H9 (cell line): ENCODE measurements at regions not wholly inside any gene's neighbourhood (a gene's known extent, or its start where the extent isn't known, plus 50 kb on each side); places are given as distances from the start of the nearest gene placed in this dataset.

Experiments
- DNase-seq: peaks from one replicate; pipeline ENCODE4 v3.0.0-alpha.2; 2017
- H2AFZ ChIP-seq: one replicate; pipeline ENCODE4 v1.6.1; 2013; ENCODE audit warnings: mild to moderate bottlenecking, low read length, control low read depth, moderate library complexity
- H2AK5ac ChIP-seq: 2 replicates; pipeline ENCODE4 v1.6.1; 2013; ENCODE audit warnings: low read length, control low read depth, mixed read lengths; ENCODE audit not compliant: insufficient read length
- H2BK120ac ChIP-seq: one replicate; pipeline ENCODE4 v1.6.1; 2013; ENCODE audit warnings: low read depth, mild to moderate bottlenecking, low read length, control low read depth, inconsistent platforms; ENCODE audit not compliant: poor library complexity, severe bottlenecking
- H2BK12ac ChIP-seq: 2 replicates; pipeline ENCODE4 v1.6.1; 2013; ENCODE audit warnings: low read length, control low read depth, mixed read lengths, low read depth; ENCODE audit not compliant: insufficient read length
- H2BK15ac ChIP-seq: 2 replicates; pipeline ENCODE4 v1.6.1; 2013; ENCODE audit warnings: low read depth, low read length, control low read depth
- H2BK20ac ChIP-seq: one replicate; pipeline ENCODE4 v1.6.1; 2013; ENCODE audit warnings: low read depth, mild to moderate bottlenecking, low read length, control low read depth, inconsistent platforms; ENCODE audit not compliant: poor library complexity, severe bottlenecking
- H2BK5ac ChIP-seq: 2 replicates; pipeline ENCODE4 v1.6.1; 2013; ENCODE audit warnings: low read length, control low read depth, mixed read lengths; ENCODE audit not compliant: insufficient read length
- H3K14ac ChIP-seq: 2 replicates; pipeline ENCODE4 v1.6.1; 2013; ENCODE audit warnings: low read length, control low read depth; ENCODE audit not compliant: insufficient read depth
- H3K18ac ChIP-seq: 2 replicates; pipeline ENCODE4 v1.6.1; 2013; ENCODE audit warnings: low read depth, mild to moderate bottlenecking, mixed read lengths, low read length, control low read depth; ENCODE audit not compliant: insufficient read length
- H3K23ac ChIP-seq: 2 replicates; pipeline ENCODE4 v1.6.1; 2013; ENCODE audit warnings: low read length, control low read depth, mixed read lengths, low read depth; ENCODE audit not compliant: insufficient read length
- H3K23me2 ChIP-seq: 2 replicates; pipeline ENCODE4 v1.6.1; 2013; ENCODE audit warnings: low read depth, mild to moderate bottlenecking, mixed read lengths, low read length, control low read depth; ENCODE audit not compliant: insufficient read length, poor library complexity, severe bottlenecking
- H3K27ac ChIP-seq: 2 replicates; pipeline ENCODE4 v1.5.1; 2013; ENCODE audit warnings: low read length, control low read depth, mixed read lengths, low read depth; ENCODE audit not compliant: insufficient read length
- H3K27me3 ChIP-seq: 2 replicates; pipeline ENCODE4 v1.6.1; 2013; ENCODE audit warnings: low read length, control low read depth, inconsistent platforms; ENCODE audit not compliant: insufficient read depth
- H3K4ac ChIP-seq: 2 replicates; pipeline ENCODE4 v1.6.1; 2013; ENCODE audit warnings: low read depth, mild to moderate bottlenecking, control low read depth, inconsistent platforms, low read length, moderate library complexity
- H3K4me1 ChIP-seq: 2 replicates; pipeline ENCODE4 v1.6.1; 2013; ENCODE audit warnings: low read length, control low read depth, inconsistent platforms; ENCODE audit not compliant: insufficient read depth
- H3K4me2 ChIP-seq: 2 replicates; pipeline ENCODE4 v1.6.1; 2013; ENCODE audit warnings: low read length, control low read depth, mixed read lengths; ENCODE audit not compliant: insufficient read length, insufficient read depth
- H3K56ac ChIP-seq: 2 replicates; pipeline ENCODE4 v1.6.1; 2013; ENCODE audit warnings: low read depth, mild to moderate bottlenecking, mixed read lengths, low read length, control low read depth; ENCODE audit not compliant: insufficient read length
- H3K79me1 ChIP-seq: 2 replicates; pipeline ENCODE4 v1.6.1; 2013; ENCODE audit warnings: low read depth, mild to moderate bottlenecking, moderate library complexity, low read length, control low read depth, inconsistent platforms; ENCODE audit not compliant: insufficient read depth, poor library complexity, severe bottlenecking
- H3K79me2 ChIP-seq: 2 replicates; pipeline ENCODE4 v1.6.1; 2013; ENCODE audit warnings: low read length, control low read depth, inconsistent platforms; ENCODE audit not compliant: insufficient read depth
- H3K9ac ChIP-seq: 2 replicates; pipeline ENCODE4 v1.6.1; 2013; ENCODE audit warnings: low read length, control low read depth, mixed read lengths; ENCODE audit not compliant: insufficient read length; ENCODE audit errors: extremely low read depth
- H3K9me3 ChIP-seq: one replicate; pipeline ENCODE4 v1.6.1; 2013; ENCODE audit warnings: low read depth, low read length, inconsistent platforms; ENCODE audit not compliant: control insufficient read depth
- H3T11ph ChIP-seq: one replicate; pipeline ENCODE4 v1.6.1; 2013; ENCODE audit warnings: mild to moderate bottlenecking, low read length, control low read depth, inconsistent platforms
- H4K20me1 ChIP-seq: one replicate; pipeline ENCODE4 v1.6.1; 2013; ENCODE audit not compliant: control insufficient read depth, insufficient read length, insufficient read depth
- H4K5ac ChIP-seq: 2 replicates; pipeline ENCODE4 v1.6.1; 2013; ENCODE audit warnings: low read depth, mild to moderate bottlenecking, mixed read lengths, low read length, control low read depth; ENCODE audit not compliant: insufficient read length
- H4K8ac ChIP-seq: replicated peaks from 2 replicates; pipeline ENCODE4 v1.6.1; 2013; ENCODE audit warnings: low read length, control low read depth, mixed read lengths, low read depth; ENCODE audit not compliant: insufficient read length
- H4K91ac ChIP-seq: 2 replicates; pipeline ENCODE4 v1.6.1; 2013; ENCODE audit warnings: low read depth, mild to moderate bottlenecking, moderate library complexity, mixed read lengths, low read length, control low read depth; ENCODE audit not compliant: insufficient read length
- H3K27ac Mint-ChIP-seq, 3 experiments: 2 replicates in 2 of 3; 3 replicates in 1 of 3; pipeline ENCODE4 v1.8.0; 2020 to 2021; ENCODE audit warnings: mixed read lengths in 3 of 3, mild to moderate bottlenecking in 1 of 3, moderate library complexity in 1 of 3
- H3K27me3 Mint-ChIP-seq: 2 replicates; pipeline ENCODE4 v1.8.0; 2021; ENCODE audit warnings: low read depth, mild to moderate bottlenecking, moderate library complexity, mixed read lengths
- H3K36me3 Mint-ChIP-seq, 3 experiments: 2 replicates in 2 of 3; 3 replicates in 1 of 3; pipeline ENCODE4 v1.8.0; 2020 to 2021; ENCODE audit warnings: low read depth in 3 of 3, mixed read lengths in 3 of 3; ENCODE audit not compliant: insufficient read depth in 1 of 3
- H3K4me1 Mint-ChIP-seq, 2 experiments: 2 replicates each; pipeline ENCODE4 v1.8.0; 2020; ENCODE audit warnings: mixed read lengths in 2 of 2
- H3K4me3 Mint-ChIP-seq, 2 experiments: 2 replicates in 1 of 2; 3 replicates in 1 of 2; pipeline ENCODE4 v1.8.0; 2020 to 2021; ENCODE audit warnings: mild to moderate bottlenecking in 2 of 2, mixed read lengths in 2 of 2, moderate library complexity in 1 of 2
- H3K9me3 Mint-ChIP-seq, 2 experiments: 2 replicates in 1 of 2; 3 replicates in 1 of 2; pipeline ENCODE4 v1.8.0; 2020; ENCODE audit warnings: mild to moderate bottlenecking in 2 of 2, mixed read lengths in 2 of 2, moderate library complexity in 1 of 2
- WGBS: extraction: QIAGEN DNeasy Blood & Tissue Kit; methylation state at CpG from one replicate; pipeline ENCODE4 v1.1.7; 2013; ENCODE audit warnings: missing lambda C conversion rate, low lambda C conversion rate, mixed read lengths; ENCODE audit not compliant: insufficient read length; ENCODE audit errors: extremely low coverage; 5-methylcytosine and 5-hydroxymethylcytosine counted together
- TF ChIP-seq, protein P1 (sequence below): fragments of 200-600 bp; sonication (generic); conservative IDR thresholded peaks from 3 replicates; pipeline ENCODE4 v1.8.0; 2021; ENCODE audit warnings: antibody characterized with exemption, mild to moderate bottlenecking

DNA sequence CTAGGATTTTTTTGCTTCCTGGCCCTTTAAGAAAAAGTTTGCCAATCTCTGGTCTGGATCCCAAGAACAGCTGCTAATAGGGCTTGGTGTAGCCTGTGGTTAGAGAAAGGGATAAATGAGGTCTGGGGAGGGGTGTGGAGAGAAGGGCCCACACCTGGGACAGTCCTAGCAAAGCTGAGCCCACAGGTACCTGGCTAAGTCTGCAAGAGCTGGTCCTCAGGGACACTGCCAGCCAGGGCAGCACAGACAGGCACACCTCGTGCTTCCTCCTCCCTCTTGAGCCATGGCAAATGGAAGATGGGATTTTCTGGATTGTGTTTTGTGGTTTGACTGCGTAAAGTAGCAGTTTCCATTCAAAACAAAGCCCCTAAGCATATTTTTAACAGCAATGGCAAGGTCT lies 217.5 kb downstream of the SOX9 start:
- H3K56ac ChIP-seq, result no peak overlapping the region
- Mint-ChIP-seq H3K4me1 (peaks cover 14 to 27% of the 10 kb centered on the region in 2 experiments), H3K36me3 (no peaks in the 10 kb centered on the region), H3K9me3 (no peaks in the 10 kb centered on the region), H3K27ac (no peak overlapping the region), H3K4me3 (no peak overlapping the region), H3K27me3 (peaks cover 15% of the 10 kb centered on the region)
- no peak overlapping the region for H3K4me2 ChIP-seq
- no peak overlapping the region for H2AK5ac ChIP-seq
- no peak overlapping the region for H4K5ac ChIP-seq
- H4K20me1 ChIP-seq, result no peaks in the 10 kb centered on the region
- no peak overlapping the region for H3K23ac ChIP-seq
- no peak for DNase-seq
- no peak overlapping the region for H2BK15ac ChIP-seq
- no peak overlapping the region for H3K18ac ChIP-seq
- H4K91ac ChIP-seq, result no peak overlapping the region
- H3K14ac ChIP-seq, result no peak overlapping the region
- H2BK5ac ChIP-seq, result no peak overlapping the region
- no CpG with 5 or more reads among the region's 2 CpGs for WGBS
- no peaks in the 10 kb centered on the region for H3K79me1 ChIP-seq
- no peak overlapping the region for H2BK120ac ChIP-seq
- TF ChIP-seq, protein P1, sequence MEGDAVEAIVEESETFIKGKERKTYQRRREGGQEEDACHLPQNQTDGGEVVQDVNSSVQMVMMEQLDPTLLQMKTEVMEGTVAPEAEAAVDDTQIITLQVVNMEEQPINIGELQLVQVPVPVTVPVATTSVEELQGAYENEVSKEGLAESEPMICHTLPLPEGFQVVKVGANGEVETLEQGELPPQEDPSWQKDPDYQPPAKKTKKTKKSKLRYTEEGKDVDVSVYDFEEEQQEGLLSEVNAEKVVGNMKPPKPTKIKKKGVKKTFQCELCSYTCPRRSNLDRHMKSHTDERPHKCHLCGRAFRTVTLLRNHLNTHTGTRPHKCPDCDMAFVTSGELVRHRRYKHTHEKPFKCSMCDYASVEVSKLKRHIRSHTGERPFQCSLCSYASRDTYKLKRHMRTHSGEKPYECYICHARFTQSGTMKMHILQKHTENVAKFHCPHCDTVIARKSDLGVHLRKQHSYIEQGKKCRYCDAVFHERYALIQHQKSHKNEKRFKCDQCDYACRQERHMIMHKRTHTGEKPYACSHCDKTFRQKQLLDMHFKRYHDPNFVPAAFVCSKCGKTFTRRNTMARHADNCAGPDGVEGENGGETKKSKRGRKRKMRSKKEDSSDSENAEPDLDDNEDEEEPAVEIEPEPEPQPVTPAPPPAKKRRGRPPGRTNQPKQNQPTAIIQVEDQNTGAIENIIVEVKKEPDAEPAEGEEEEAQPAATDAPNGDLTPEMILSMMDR, result no peak
- H2BK12ac ChIP-seq, result no peak overlapping the region
- no peak overlapping the region for H4K8ac ChIP-seq
- no peak overlapping the region for H3K4ac ChIP-seq
- no peak overlapping the region for H3T11ph ChIP-seq
- H3K27ac ChIP-seq, result no peak overlapping the region
- no peak overlapping the region for H2AFZ ChIP-seq
- H2BK20ac ChIP-seq, result no peak overlapping the region
- no peak overlapping the region for H3K9ac ChIP-seq
- H3K27me3 ChIP-seq, result no peaks in the 10 kb centered on the region
- no peaks in the 10 kb centered on the region for H3K9me3 ChIP-seq
- H3K23me2 ChIP-seq, result no peaks in the 10 kb centered on the region
- H3K4me1 ChIP-seq, result peaks cover 4% of the 10 kb centered on the region; the same call in 1 of the 2 replicates
- H3K79me2 ChIP-seq, result no peaks in the 10 kb centered on the region
